HepG2 (cell line): ENCODE measurements at regions not wholly inside any gene's neighbourhood (a gene's known extent, or its start where the extent isn't known, plus 50 kb on each side); places are given as distances from the start of the nearest gene placed in this dataset.

Experiments used
- ATAC-seq: fragments of 200-7000 bp; cut with Tn5 transposase; 3 replicates; pipeline ENCODE4 v1.9.1; 2020; ENCODE audit warnings: mild to moderate bottlenecking, moderate library complexity
- BruUV-seq: library from RNA; stranded (reverse); fragments of 400-500 nt; replicated peaks from 2 replicates; lab custom pipeline; 2021; lab: Mats Ljungman, UMichigan
- CTCF ChIA-PET: fragments of 300-600 bp; formaldehyde crosslinking; extraction: SDS; loops from one replicate; lab custom pipeline; 2021; ENCODE audit warnings: low total read pairs, inconsistent platforms, low intra/inter-chr PET ratio; lab: Yijun Ruan, JAX
- POLR2A ChIA-PET: fragments of 350-600 bp; sonication (Branson Sonifier 250); formaldehyde crosslinking; loops from one replicate; lab custom pipeline; 2020; ENCODE audit warnings: antibody characterized with exemption, inconsistent platforms; lab: Yijun Ruan, JAX
- DNase-seq: peaks from one replicate; pipeline ENCODE4 v3.0.0-alpha.2; 2015; ENCODE audit warnings: low spot score
- FAIRE-seq: peaks from 3 replicates; lab custom pipeline; 2011; peaks lifted over from hg19 to GRCh38; lab: Jason Lieb, UNC
- H2AFZ ChIP-seq: one replicate; pipeline ENCODE4 v1.6.1; 2011; ENCODE audit warnings: low read length, inconsistent platforms
- H3K27ac ChIP-seq: fragments of 300-600 bp; 3 replicates; pipeline ENCODE4 v1.8.0; 2011; ENCODE audit warnings: mixed run types, mild to moderate bottlenecking, mixed read lengths, low read length, inconsistent platforms; ENCODE audit not compliant: insufficient read depth; ENCODE audit errors: extremely low read length
- H3K27me3 ChIP-seq, 2 experiments: fragments of 200-600 bp in 1 of 2; 2 replicates in 1 of 2; 3 replicates in 1 of 2; pipeline versions ENCODE4 v1.6.0 to v1.8.0; 2011; ENCODE audit warnings: low read length in 2 of 2, mild to moderate bottlenecking in 2 of 2, moderate library complexity in 2 of 2, inconsistent platforms in 1 of 2; ENCODE audit not compliant: insufficient read depth in 2 of 2, control insufficient read depth in 1 of 2
- H3K36me3 ChIP-seq, 2 experiments: fragments of 200-600 bp in 1 of 2; replicated peaks in 1 of 2; 2 replicates in 1 of 2; 3 replicates in 1 of 2; pipeline versions ENCODE4 v1.5.1 to v1.8.0; 2011; ENCODE audit warnings: low read length in 2 of 2, inconsistent platforms in 1 of 2; ENCODE audit not compliant: insufficient read depth in 2 of 2, control insufficient read depth in 1 of 2
- H3K4me1 ChIP-seq: 2 replicates; pipeline ENCODE4 v1.5.1; 2012; ENCODE audit warnings: low read length, inconsistent platforms; ENCODE audit not compliant: insufficient read depth
- H3K4me2 ChIP-seq: 2 replicates; pipeline ENCODE4 v1.6.0; 2011; ENCODE audit warnings: low read depth, low read length, inconsistent platforms
- H3K4me3 ChIP-seq, 3 experiments: fragments of 200-600 bp in 1 of 3; sonication (generic), shearing (Covaris generic) in 1 of 3; replicated peaks in 1 of 3; 2 replicates each; pipeline ENCODE4 v1.5.1; 2011 to 2016; ENCODE audit warnings: low read length in 3 of 3, inconsistent platforms in 2 of 3, low read depth in 2 of 3, mild to moderate bottlenecking in 2 of 3, control low read depth in 1 of 3, mixed read lengths in 1 of 3; ENCODE audit not compliant: insufficient read depth in 1 of 3
- H3K79me2 ChIP-seq: one replicate; pipeline ENCODE4 v1.6.1; 2011; ENCODE audit warnings: low read length, inconsistent platforms; ENCODE audit not compliant: insufficient read depth
- H3K9ac ChIP-seq: 2 replicates; pipeline ENCODE4 v1.6.0; 2011; ENCODE audit warnings: mild to moderate bottlenecking, low read depth, low read length, inconsistent platforms; ENCODE audit not compliant: insufficient read depth
- H3K9me3 ChIP-seq: 2 replicates; pipeline ENCODE4 v1.5.1; 2012; ENCODE audit warnings: mild to moderate bottlenecking, low read length
- H4K20me1 ChIP-seq: 2 replicates; pipeline ENCODE4 v1.6.0; 2011; ENCODE audit warnings: inconsistent platforms, mild to moderate bottlenecking, low read length, moderate library complexity; ENCODE audit not compliant: insufficient read depth
- ESRRA ChIP-seq: sonication (generic); formaldehyde crosslinking; IDR thresholded peaks from 2 replicates; pipeline ENCODE4 v1.5.1; 2020; ENCODE audit warnings: mild to moderate bottlenecking, low read depth, missing genetic modification reagents
- ETV6 ChIP-seq: sonication (generic); formaldehyde crosslinking; conservative IDR thresholded peaks from 2 replicates; pipeline ENCODE4 v1.4.0; 2020; ENCODE audit warnings: missing genetic modification reagents
- GTF2F1 ChIP-seq: fragments of 150-350 bp; IDR thresholded peaks from 2 replicates; pipeline ENCODE4 v1.6.1; 2014; ENCODE audit warnings: low read length
- HOXA7 ChIP-seq: sonication (generic); formaldehyde crosslinking; IDR thresholded peaks from 2 replicates; pipeline ENCODE4 v1.8.1; 2022; ENCODE audit warnings: mild to moderate bottlenecking, missing genetic modification reagents, moderate library complexity
- IRF2 ChIP-seq: IDR thresholded peaks from 2 replicates; pipeline ENCODE4 v1.6.1; 2018; ENCODE audit warnings: missing genetic modification reagents, missing compliant biosample characterization
- RARA ChIP-seq: IDR thresholded peaks from 2 replicates; pipeline ENCODE4 v1.6.1; 2016; ENCODE audit warnings: missing genetic modification reagents, missing compliant biosample characterization
- SALL2 ChIP-seq: sonication (generic); formaldehyde crosslinking; IDR thresholded peaks from 2 replicates; pipeline ENCODE4 v1.8.1; 2023; ENCODE audit warnings: mild to moderate bottlenecking, missing genetic modification reagents, inconsistent platforms
- SIN3A ChIP-seq: IDR thresholded peaks from 2 replicates; pipeline ENCODE4 v1.6.1; 2011; ENCODE audit warnings: low read depth, mild to moderate bottlenecking, control low read depth, low read length, borderline replicate concordance
- ZBTB1 ChIP-seq: sonication (generic); formaldehyde crosslinking; IDR thresholded peaks from 2 replicates; pipeline ENCODE4 v1.4.0; 2020; ENCODE audit warnings: missing genetic modification reagents, borderline replicate concordance
- ZFP1 ChIP-seq: IDR thresholded peaks from 2 replicates; pipeline ENCODE4 v1.6.1; 2016
- ZNF431 ChIP-seq: sonication (generic); formaldehyde crosslinking; IDR thresholded peaks from 2 replicates; pipeline ENCODE4 v1.9.0; 2022; ENCODE audit warnings: missing genetic modification reagents, low read depth, mild to moderate bottlenecking, borderline replicate concordance
- ZNF552 ChIP-seq: sonication (generic); formaldehyde crosslinking; IDR thresholded peaks from 2 replicates; pipeline ENCODE4 v1.9.0; 2022; ENCODE audit warnings: missing genetic modification reagents, mild to moderate bottlenecking, borderline replicate concordance
- WGBS: methylation state at CpG from one replicate; pipeline ENCODE4 v1.1.6; 2017; ENCODE audit warnings: low lambda C conversion rate; 5-methylcytosine and 5-hydroxymethylcytosine counted together
- in situ Hi-C: cut with HindIII; loops from 2 replicates; pipeline ENCODE4 v1.10.0; 2017; ENCODE audit warnings: low pct_unique_long_range_greater_than_20kb; ENCODE audit not compliant: extremely low pct_ligation_motif_present
- intact Hi-C: fragments of 100-400 bp; cut with micrococcal nuclease; formaldehyde crosslinking; loops from one replicate; pipeline ENCODE4 v1.10.0; 2022; ENCODE audit not compliant: unreplicated experiment
- TF ChIP-seq, protein P1 (sequence below): sonication (generic); formaldehyde crosslinking; IDR thresholded peaks from 2 replicates; pipeline ENCODE4 v1.8.0; 2022; ENCODE audit warnings: missing genetic modification reagents, low read depth, mild to moderate bottlenecking, borderline replicate concordance
- TF ChIP-seq, protein P2 (sequence below): sonication (generic); formaldehyde crosslinking; IDR thresholded peaks from 2 replicates; pipeline ENCODE4 v1.5.1; 2020; ENCODE audit warnings: mild to moderate bottlenecking, missing genetic modification reagents, borderline replicate concordance

DNA sequence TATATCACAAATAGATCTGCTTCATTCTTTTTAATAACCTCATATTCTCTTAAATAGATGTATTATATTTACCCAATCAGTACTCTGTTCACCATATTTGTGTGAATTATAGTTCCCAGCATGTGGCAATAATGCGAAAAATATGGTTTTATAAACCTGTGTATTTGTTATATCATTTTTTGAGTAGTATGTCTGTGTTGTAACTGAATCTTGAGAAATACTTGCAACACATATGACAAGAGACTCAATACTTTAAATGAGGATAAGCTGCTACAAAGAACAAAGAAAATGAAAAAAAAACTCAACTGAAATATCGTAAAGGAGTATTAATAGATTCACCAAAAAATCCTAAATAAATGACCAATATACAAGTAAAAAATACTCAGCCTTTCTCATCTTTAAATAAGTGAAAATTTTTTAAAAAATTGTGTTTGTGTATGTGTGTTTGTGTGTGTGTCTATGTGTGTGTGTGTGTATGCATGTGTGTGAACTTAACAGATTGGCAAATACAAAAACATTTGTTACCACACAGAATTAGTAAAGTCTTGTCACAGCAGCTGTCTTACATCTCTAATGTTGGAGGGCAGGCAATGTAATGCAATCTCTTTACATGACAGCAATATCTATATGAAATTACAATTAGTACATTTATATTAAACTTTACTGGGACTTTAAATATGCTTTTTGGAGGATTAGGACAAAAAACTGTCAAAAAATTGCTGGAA is 441.9 kb upstream of the MGAT4C start:
- Histone ChIP-seq H3K4me3 (no peak overlapping the region), H2AFZ (no peak overlapping the region), H3K9ac (no peak overlapping the region), H3K4me2 (no peak overlapping the region), H3K27me3 (no peaks in the 10 kb centered on the region), H4K20me1 (no peaks in the 10 kb centered on the region), H3K36me3 (no peaks in the 10 kb centered on the region), H3K27ac (no peak overlapping the region), H3K4me1 (no peaks in the 10 kb centered on the region), H3K9me3 (no peaks in the 10 kb centered on the region), H3K79me2 (no peaks in the 10 kb centered on the region)
- 4% methylated on average over 2 of the region's 2 CpGs for WGBS
- in situ Hi-C loops = no loop called here
- no peak for TF ChIP-seq ZNF552 (CRISPR knock-in tag)
- TF ChIP-seq IRF2 = no peak
- no peak for TF ChIP-seq SALL2 (CRISPR knock-in tag)
- TF ChIP-seq, protein P1, sequence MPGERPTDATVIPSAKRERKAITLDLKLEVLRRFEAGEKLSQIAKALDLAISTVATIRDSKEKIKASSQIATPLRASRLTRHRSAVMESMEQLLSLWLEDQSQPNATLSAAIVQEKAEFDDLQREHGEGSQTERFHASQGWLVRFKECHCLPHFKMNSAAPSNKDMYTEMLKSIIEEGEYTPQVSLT (CRISPR knock-in tag) = no peak
- no peak for TF ChIP-seq SIN3A
- no peak for TF ChIP-seq HOXA7 (CRISPR knock-in tag)
- DNase-seq = no peak
- ChIA-PET CTCF (no interaction called here), POLR2A (no interaction called here)
- intact Hi-C loops = no loop called here
- BruUV-seq = no TSS peak
- no peak for ATAC-seq
- no peak for FAIRE-seq

DNA sequence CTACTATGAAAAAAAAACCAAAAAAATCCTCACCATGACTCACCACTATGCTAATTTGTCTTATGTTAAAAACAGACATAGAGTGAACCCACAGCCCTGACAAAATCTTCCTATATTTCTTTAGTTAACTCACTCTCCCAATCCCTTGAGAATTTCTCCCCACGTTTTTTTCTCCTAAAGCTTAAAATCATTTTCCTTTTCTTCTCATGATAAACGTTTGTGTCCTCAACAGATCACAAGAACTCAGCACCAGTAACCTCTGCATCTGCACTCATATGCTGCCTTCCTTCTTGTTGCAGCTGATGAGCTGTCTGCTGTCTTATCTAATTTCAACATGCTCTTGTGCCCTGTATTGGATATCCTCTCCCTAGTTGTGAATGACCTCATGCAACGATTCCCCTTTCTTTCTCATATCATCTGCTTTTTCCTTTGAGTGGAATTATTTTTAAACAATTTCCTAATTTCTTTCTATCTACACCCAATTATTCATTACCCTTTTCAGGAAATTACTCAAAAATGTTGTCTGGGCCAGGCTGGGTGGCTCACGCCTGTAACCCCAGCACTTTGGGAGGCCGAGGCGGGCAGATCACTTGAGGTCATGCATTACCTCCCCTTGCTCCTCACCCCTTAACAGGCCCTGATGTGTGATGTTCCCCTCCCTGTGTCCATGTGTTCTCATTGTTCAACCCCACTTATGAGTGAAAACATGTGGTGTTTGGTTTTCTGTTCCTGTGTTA is 427.5 kb upstream of the MGAT4C start:
- H3K4me1 ChIP-seq = no peaks in the 10 kb centered on the region
- H3K27me3 ChIP-seq = no peaks in the 10 kb centered on the region
- no peak overlapping the region for H3K9ac ChIP-seq
- FAIRE-seq (no peak), DNase-seq (no peak), ATAC-seq (no peak)
- no peak overlapping the region for H2AFZ ChIP-seq
- peaks cover 5% of the 10 kb centered on the region; the same call in 1 of the 2 replicates for H3K9me3 ChIP-seq
- BruUV-seq = no TSS peak
- H4K20me1 ChIP-seq = no peaks in the 10 kb centered on the region
- H3K4me2 ChIP-seq = no peak overlapping the region
- no peaks in the 10 kb centered on the region for H3K79me2 ChIP-seq
- TF ChIP-seq GTF2F1 (no peak), ZNF431 (CRISPR knock-in tag) (no peak), ZBTB1 (CRISPR knock-in tag) (no peak), ETV6 (CRISPR knock-in tag) (no peak), RARA (CRISPR knock-in tag) (no peak), ESRRA (no peak), ZFP1 (CRISPR knock-in tag) (no peak)
- TF ChIP-seq, protein P2, sequence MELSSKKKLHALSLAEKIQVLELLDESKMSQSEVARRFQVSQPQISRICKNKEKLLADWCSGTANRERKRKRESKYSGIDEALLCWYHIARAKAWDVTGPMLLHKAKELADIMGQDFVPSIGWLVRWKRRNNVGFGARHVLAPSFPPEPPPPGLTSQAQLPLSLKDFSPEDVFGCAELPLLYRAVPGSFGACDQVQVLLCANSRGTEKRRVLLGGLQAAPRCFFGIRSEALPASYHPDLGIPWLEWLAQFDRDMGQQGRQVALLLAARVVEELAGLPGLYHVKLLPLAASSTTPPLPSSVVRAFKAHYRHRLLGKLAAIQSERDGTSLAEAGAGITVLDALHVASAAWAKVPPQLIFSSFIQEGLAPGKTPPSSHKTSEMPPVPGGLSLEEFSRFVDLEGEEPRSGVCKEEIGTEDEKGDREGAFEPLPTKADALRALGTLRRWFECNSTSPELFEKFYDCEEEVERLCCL = no peak
- 7% methylated on average over 6 of the region's 6 CpGs for WGBS
- ChIA-PET POLR2A (no interaction called here), CTCF (no interaction called here)
- in situ Hi-C loops (no loop called here), intact Hi-C loops (no loop called here)
- H3K27ac ChIP-seq = no peak overlapping the region
- no peak overlapping the region for H3K4me3 ChIP-seq
- no peaks in the 10 kb centered on the region for H3K36me3 ChIP-seq
